Hematopoietic multipotent progenitor cell treated with erythropoietin and hydrocortisone succinate and interleukin-3 and kit ligand, for 6 days (in vitro differentiated cells): ENCODE measurements at regions not wholly inside any gene's neighbourhood (a gene's known extent, or its start where the extent isn't known, plus 50 kb on each side); places are given as distances from the start of the nearest gene placed in this dataset.

ENCODE experiments used
- DNase-seq: peaks from one replicate; pipeline ENCODE4 v3.0.0-alpha.2; 2015

- DNase-seq, result no peak
Measured at GRCh38 chr9:115169003-115169402, 51.0 kb upstream of the TNC start.

DNA sequence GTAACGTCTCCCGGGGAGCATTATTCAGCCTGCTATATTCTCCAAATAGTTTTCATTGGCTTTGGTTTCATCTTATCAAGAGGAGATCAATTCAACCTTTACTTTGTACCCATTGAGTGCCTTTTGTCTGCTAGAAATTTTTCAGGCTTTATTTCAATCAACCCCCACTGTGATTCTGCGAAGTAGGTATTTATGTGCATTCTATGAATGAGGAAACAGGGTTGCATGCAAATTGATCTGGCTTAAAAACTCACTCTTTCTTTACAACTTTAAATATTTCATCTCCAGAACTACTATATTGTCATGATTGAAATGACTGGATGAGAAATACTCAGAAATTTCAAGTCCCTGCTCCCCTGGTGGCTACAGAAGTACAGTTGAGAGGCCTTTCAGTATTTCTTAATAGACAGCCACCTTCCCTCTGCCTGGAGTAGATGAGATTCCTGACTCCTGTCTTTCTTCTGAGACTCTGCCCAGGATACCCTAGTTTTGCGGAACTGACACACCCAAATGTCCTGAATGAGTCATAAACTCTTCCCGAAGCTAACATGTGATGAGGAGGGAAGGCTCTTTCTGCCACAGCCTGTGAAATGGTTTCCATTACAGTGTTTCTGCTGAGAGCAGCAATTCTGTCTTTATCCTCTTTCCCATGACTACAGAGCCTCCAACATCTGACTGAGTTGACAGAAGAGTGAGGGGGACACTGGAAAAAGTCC, 52.6 kb upstream of the TNC start:
- DNase-seq, result no peak

DNA sequence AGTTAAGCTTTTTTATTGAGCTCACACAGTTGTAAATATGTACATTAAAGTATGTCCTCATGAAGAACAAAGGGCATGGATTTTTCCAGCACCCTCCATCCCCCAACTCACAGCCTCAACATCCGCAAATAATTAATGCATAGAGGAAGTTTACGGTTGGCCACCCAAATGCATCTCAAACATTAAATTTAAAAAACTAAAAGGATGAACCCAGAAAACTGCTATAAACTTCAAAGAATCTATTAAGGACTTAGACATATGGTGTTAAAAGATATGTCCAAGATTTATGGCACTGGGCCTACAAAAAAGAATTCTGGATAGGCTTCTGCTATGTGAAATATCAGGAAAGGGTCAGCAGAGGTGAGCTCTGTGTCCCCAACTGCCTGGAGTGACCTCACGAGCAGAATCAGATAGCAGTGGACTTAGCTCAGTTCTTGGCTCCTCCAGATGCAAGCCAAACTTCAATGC, 54.0 kb upstream of the TNC start:
- no peak for DNase-seq

GRCh38 chr9:115182264-115182663, 64.3 kb upstream of the TNC start:
- DNase-seq, result no peak

GRCh38 chr9:115183436-115183835, 65.5 kb upstream of the TNC start:
- DNase-seq, result no peak

- DNase-seq, result no peak
Measured at GRCh38 chr9:115189686-115190085, 71.7 kb upstream of the TNC start.

- DNase-seq, result no peak
Measured at GRCh38 chr9:115191667-115192066, 73.7 kb upstream of the TNC start.

- DNase-seq, result no peak
Measured at GRCh38 chr9:115192280-115192679, 74.3 kb upstream of the TNC start.

DNA sequence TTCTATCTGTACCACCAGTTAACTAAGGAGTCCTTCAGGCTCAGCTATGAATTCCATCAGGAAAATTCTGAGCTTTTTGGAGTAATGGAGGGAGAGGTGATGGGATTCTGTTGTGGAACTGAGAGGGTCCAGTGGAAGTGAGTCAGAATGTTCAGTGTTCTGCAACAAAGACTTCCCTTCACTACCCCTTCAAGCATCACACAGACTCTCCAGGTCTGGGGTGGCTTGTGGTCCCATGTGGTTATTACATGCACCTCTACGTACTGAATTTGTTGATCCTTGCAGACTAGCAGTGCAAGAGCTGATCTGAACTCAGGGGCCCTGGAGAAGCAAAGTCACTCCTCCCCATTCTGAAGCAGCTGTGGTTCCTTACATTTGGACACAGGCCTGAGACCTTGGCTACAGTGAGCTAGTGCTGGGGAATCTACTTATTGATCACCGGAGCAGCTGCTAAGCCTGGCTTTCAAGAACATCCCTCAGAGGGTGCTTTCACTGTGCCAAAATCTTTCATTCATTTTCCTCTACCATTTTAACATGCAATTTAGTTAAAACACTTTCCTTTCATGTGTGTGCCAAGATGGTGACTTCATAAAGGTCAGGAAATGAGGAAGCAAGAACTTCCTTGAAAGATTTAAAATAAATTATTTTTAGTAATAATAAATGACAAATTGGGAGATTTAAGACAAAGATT, 75.0 kb upstream of the TNC start:
- no peak for DNase-seq

DNA sequence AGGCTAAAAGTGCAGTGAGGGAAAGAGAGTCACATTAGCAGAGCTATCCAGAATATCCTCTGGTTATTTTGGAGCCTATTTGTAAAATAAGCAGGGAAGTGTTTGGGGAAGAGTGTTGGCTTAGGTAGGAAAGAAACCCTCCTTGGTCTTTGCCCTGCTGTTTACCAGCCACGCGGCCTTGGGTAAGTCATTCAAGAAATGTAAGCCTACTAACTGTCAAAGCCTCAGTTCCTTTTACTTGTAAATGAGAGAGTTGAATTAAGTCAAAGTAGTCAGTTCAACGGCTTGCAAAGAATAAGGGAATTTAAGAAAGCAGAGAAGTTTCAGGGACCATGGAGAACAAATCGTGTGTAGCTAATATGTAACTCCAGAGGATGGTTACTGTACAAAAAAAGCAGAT, 75.8 kb upstream of the TNC start:
- no peak for DNase-seq

- no peak for DNase-seq
Measured at GRCh38 chr9:115194216-115194615, 76.3 kb upstream of the TNC start.

- no peak for DNase-seq
Measured at GRCh38 chr9:115195912-115196311, 78.0 kb upstream of the TNC start.

DNA sequence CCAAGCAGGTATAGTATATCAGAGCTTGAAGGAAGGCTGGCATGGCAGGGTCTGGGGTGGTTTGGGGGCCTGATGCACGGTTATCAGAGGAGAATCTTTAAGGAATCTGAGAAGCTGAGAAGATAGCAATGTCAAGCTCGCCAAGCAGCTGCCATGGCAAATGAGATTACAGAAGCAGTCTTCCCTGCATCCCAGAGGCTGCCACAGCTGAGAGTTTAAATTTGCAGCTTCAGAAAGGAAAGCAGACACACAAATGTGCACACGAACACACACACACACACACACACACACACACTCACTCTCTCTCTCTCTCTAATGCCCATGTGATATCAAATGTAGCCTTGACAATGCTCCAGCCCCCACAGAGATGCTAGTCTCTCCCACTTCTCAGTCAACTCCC, 79.0 kb upstream of the TNC start:
- no peak for DNase-seq

DNA sequence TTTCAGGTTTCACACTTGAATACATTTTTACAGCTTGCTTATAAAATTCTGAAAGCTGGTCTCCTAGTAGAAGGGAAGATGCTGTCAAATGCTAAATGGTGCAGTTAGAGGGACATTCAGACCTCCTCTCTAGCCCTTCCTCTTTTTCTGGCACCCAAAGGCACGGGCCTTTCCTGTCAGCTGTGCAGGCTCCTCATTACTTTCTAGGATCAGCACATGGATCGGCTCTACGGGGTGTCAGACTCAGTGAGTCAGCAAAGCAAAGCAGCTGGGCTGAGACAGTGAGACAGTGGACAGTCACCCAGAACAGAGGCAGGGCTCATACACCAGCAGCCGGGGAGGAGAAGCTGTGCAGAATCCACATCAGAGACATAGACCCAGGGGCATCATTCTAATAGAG, 80.0 kb upstream of the TNC start:
- DNase-seq, result no peak

GRCh38 chr9:115200711-115201505, 83.0 kb upstream of the TNC start:
- no peak for DNase-seq

- DNase-seq, result no peak
Measured at GRCh38 chr9:115202181-115202580, 84.2 kb upstream of the TNC start.

- no peak for DNase-seq
Measured at GRCh38 chr9:115202960-115203751, 85.2 kb upstream of the TNC start.

- DNase-seq, result peak; percentile 3
Measured at GRCh38 chr9:115204904-115205453, 87.0 kb upstream of the TNC start.

DNA sequence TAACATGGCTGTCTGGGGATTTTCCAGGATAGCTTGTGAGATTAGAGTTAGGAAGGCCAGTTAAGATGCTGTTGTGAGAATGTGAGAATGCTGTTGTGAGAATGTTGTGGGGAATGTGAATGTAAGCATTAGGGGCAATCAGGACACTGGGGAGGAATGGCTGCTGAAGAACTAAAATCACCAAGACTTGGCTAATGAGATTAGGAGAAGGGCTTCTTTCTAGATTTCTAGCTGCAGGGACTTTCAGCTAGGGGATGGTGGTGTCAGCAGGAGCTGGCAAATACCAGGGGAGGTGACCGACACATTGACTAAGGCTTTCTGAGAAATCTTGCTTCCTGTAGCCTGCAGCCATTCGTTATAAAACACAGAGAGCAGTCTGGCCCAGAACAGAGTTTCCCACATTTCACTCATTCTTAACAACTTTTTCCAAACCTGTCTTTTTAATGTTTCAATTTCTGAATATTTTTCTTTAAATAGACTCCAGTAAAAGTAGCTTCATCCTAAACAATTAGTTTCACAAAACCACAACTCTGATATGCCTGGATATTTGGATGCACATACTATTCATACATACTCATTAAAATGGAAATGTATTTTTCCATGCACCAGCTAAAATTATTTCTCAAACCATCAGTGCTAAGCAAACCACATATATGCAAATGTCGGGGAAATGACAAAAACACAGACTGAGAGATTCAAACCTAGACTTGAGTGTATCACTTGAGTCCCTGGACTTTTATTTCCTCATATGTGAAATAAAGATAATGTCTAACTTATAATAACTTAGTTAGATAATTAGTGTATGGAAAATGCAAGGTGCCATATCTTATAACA, 89.3 kb upstream of the TNC start:
- no peak for DNase-seq

DNA sequence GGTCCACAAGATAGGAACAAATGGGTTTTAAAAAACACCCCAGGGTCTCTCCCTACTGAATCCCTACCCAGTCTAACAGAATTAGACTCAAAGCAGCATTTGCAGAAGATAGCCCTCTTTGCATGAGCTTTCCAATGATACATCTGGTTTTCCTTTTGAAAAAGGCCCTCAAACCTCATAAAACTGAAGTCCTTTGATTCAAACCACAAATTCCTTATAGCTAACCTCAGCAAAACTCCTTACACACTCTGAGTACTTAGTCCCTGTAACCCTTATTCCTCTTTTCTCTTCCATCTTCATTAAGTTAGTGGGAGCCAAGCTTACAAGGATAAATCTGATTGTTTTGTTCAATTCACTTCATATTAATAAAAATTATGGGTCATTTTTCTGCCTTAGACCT, 90.5 kb upstream of the TNC start:
- DNase-seq, result no peak

DNA sequence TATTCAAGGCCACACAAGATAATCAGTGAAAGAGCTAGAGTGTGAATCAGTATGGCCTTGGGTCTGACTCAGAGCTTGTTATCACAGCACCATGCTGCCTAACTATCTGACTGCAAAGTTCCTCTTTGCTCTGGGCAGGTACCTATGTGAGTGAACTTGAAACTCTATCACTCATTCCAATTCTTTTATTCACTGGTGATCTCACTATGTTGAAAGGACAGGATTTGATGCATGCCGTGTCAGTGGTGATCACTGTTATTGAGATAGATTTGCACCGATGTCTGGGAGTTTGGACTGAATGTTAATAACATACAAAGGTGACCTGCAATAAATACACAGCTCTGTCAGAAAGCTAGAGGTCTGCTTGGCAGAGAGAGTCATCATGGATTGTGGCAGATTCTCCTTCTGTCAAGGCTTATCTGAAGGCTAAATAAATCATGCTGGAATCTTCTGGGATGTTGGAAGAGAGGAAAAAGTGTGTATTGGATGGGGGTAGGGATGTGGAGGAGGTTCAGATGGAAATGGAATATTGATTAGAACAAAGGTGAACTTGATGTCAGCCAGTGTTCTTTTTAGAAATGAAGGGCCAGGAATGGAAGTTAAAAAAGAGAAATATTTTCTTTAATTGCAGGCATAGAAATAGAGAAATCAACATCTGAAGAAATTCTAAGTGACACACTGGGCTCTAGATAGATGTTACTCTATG, 91.8 kb upstream of the TNC start:
- no peak for DNase-seq
